ENCODE measurements at regions not wholly inside any gene's neighbourhood (a gene's known extent, or its start where the extent isn't known, plus 50 kb on each side); places are given as distances from the start of the nearest gene placed in this dataset.
"Not testable (repeated sequence)": the region's sequence is repeated elsewhere in the genome, so short reads cannot be mapped to it uniquely, and the experiment has no call there.

DNA sequence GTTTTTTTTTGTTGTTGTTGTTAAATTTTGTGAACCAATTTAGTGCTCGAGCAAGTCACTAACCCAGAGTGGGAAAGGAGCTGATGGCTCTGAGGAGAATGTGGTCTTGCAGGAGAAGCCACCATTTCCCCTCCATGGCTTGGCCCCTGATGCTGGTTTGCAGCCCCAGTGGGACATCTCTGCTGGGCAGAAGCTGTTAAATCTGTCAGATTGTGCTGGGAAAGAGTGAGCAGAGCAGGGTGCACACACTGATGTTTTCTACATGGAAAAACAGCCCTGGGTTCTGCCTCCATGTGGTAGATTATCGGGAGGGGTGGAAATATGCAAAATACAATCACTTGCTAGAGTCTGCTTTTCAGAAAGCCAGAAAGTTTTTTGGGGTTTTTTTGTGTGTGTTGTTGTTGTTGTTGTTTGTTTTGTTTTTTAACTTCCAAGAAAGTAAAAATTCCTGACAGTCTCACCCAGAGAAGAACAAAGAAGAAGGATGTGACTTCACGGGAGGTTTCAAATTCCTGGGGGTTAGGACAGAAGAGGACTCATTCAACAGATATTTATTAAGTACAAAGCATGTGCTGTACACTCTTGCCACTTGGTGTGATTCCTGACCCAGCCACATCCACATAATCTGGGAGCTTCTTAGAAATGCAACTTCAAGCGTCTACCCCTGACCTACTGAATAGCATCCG lies 133.7 kb downstream of the FOXB1 start:
- DNase-seq (ENCODE audit: low read depth) = peak; percentile 29

DNA sequence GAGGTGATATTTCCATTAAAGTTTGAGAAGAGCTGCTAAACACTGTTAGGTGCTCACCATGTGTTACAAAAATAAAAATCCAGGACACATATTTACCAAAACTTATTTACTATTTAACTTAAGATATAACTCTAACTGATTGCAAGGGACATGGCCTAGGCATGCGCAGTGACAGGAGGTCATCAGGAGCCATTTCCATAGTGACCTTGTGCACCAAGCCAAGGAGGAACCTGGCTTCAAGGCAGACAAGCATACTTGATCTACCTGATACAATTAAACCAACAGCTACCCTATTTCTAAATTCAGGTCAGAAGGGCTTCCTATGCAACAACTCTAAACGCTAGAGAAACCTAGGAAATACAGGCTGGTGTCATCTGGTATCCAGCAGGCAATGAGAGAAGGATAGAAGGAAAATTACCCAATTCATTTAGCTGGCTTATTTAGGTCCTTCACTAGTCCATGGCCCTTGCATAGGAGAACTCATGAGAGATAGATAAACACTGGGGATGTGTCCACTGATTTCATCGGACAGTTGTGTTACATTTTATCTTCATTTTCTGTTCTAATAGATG lies 134.4 kb downstream of the FOXB1 start:
- DNase-seq (ENCODE audit: low read depth) = no peak

DNA sequence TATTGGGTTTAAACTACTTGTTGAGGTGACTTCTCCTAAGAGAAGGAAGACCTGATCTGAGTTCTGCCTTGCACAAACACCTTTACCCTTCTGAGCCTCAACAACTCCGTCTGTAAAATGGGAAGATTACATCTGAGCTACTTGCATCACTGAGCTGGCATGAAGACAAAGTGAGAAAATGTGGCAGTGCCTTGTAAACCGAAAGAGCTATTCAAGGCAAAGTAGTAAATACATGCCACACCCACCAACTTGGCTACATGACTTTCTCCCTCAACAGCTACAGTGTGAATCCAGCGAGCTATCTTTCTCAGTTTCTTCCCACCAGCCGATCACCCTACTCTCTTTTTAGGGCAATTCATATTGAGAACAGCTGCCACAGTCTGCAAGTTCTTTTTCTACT lies 148.3 kb downstream of the FOXB1 start:
- no peak for DNase-seq (ENCODE audit: low read depth)

DNA sequence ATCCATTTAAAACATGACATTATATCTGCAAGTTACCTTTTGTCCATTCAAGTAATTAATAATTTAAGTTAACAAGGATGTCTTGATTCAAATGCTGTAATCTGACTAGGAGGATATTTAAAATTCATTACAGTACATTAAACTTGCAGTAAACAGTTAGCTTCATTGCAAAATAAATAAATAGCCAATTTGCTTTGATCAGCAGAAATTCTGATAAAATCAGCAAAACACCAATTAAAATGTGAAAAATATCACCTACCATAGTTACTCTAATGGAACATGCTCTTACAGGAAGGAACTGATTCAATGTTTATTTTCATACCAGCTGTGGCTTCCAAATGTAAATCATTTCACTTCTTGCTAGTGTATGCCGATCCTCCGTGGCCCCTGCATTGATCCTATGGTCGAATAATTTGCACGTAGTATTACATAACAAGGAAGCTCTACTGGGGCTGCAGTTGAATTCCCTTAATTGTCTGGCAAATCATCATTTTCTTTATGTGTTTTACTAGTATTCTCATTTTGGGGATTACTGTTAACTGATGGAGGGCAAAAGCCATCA lies 150.7 kb downstream of the FOXB1 start:
- DNase-seq (ENCODE audit: low read depth) = no peak

DNA sequence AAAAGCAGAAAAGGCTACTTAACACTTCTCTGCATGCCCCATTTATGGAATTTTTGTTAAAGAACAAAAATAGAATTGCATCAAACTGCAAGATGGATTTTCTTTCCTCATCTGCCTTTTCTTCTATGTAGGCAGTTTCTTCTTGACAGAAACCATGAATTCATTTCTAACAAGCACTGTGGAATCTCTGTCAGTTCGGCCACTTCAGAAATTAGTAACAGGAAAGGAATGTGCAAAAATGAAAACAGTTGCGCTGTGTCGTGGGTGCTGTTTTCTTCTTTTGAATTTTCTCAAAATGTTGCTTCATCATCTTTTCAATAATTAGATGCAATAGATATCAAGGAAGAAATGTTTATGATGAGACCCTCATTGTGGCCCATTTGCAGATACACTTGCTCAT lies 151.6 kb downstream of the FOXB1 start:
- DNase-seq (ENCODE audit: low read depth) = peak; percentile 60

DNA sequence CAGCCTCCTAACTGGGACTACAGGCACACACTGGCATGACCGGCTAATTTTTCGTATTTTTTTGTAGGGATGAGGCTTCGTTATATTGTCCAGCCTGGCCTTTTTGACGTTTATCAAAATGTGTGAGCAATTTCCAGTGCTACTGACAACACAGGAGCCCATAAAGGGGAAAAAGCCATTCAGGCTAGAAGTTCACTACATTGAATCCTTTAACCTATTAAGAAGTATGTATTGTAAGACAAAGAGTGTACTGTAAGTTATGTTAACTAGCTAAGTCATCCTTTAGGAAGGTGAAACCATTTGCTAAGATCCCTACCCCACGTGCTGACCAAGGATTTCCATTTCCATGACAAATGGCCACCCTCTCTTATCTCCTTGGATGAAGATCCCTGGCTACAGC lies 156.8 kb downstream of the FOXB1 start:
- no peak for DNase-seq (ENCODE audit: low read depth)

DNA sequence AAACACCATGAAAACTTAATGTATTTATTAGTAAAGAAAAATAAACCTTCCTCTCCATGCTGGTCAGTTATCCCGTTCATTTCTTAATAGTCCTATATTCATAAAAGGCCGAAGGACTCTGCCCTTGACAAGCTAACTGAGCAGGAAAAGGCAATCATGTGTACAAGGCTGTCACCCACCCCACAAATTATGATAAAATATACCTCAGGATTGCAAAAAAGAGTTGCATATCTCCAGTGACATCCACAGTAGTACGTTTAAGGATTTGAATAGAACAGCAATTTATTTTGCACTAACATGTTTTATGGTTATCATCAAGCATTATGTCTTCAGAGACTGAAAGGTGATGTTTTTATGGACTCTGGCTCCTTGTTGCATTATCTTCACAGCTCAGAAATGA lies 157.6 kb downstream of the FOXB1 start:
- no peak for DNase-seq (ENCODE audit: low read depth)

DNA sequence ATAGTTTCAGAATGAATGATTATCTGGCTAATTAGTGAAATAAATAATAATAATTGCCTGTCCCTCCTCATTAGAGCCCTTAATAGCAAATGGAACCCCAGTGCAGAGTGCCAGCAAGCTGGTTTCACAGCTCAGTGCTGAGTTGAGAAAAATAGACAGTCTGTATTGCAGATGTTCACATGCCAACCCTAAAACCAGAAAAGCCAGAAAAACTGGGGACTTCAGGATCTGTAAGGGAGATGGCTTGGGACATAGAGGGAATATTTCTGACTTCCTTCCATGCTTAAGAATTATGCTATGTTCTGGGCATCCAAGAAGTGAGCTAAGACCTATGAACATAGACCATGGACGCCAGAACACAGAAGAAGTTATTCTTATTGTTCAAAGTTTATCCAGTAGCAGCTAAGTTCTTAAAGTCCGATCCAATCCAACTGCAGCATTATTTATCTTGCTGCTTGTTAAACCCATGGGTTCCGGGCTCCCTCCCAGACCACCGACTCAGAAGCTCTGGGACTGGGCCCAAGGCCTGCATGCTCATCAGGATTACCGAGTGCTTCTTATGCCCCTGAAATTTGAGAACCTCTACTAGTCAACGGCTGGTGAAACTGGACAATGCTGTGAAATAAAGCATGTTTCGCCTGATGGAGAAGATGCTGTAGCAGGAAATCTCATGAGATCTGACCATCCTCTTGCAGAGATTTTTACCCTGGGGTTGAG lies 158.3 kb downstream of the FOXB1 start:
- DNase-seq (ENCODE audit: low read depth) = no peak

DNA sequence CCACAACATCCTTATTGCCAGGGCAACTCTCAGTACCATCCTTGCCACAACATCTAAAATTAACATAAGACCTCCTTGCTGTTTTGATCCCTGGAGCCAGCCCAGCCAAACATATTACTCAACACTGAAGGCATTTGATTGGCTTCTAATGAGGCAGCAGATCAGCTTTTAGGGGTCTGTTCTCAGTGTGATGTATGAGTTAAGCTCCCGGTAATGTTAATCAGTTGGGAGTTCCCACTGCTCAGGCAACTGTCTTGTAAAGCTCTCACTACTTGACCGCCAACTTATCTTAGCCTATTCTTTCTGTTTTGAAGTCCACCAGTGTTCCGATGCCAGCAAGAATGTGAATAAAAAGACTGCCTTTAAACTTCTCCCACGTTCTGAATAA lies 158.9 kb downstream of the FOXB1 start:
- no peak for DNase-seq (ENCODE audit: low read depth)

DNA sequence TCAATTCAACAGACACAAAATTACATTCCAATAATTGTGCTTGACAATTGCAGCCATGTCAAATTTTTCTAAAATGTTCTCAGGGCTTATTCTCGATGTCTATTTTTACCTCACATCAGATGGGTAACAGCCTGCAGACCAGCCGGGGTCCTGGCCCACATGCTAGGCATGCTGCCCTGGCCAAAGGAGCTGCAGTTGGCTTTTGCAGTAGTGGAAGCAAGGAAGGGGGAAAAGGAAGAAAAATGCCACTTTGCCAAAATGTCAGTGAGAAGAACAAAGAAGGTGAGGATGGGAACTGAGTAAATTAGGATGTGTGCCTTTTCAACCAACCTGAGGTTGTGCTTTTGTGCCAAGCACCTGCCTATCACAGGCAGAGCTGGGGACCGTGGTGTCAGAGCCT lies 161.0 kb downstream of the FOXB1 start:
- no peak for DNase-seq (ENCODE audit: low read depth)

DNA sequence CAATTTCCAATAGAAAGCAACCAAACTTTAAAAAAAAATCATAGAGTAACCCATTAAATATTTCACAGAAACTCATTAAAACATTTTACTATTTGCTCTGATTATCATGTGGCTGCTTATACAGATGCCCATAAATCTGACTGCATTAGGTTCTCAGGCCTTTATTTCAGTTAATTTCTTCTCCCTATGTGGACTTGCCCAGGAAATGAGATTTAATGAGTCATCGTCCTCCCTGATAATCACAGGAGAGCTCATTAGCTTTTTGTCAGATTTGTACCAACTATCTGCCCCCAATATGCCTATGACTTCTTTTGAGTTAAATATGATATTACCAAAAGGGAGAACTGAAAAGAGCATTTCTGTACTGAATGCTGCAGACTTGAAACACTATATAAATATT lies 168.0 kb downstream of the FOXB1 start:
- no peak for DNase-seq (ENCODE audit: low read depth)

DNA sequence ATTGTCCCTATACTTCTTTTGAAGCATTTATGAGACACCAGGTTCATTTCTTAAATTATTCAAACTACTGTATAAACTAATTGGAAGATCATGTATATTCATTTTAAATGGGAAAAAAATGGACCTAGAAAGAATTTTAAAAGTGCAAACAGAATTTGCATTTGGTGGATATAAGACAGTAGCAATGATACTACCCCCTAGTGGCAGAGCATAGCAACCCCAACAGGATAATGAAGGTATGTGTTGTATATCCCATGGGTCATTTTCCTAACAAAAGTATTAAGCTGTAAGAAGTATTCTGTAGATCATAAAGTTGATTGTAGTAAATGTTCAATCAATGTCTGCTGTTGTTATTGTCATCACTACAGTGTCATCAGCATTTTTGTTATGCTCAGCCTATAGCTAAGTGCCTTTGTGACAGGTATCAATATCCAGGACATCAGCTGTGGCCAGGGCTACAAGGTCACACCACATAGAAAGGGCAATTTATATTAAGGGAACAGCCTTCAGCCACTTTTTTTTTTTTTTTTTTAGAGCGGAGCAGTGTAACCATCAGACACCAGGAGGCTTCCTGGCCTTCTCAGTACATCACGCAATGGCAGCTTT lies 175.8 kb downstream of the FOXB1 start:
- DNase-seq (ENCODE audit: low read depth) = peak; percentile 48

DNA sequence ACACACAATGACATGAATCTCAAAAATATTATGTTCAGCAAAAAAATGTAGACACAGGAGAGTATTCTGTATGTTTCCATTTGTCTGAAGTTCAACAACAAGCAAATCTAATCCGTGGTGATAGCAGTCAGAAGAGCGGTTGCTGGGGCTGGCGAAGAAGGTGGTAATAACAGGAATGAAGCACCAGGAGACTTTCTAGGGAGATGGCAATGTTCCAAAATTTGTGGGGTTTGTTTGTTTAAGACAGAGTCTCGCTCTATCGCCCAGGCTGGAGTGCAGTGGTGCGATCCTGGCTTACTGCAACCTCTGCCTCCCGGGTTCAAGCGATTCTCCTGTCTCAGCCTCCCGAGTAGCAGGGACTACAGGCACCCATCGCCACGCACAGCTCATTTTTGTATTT lies 177.8 kb downstream of the FOXB1 start:
- DNase-seq (ENCODE audit: low read depth) = not testable (repeated sequence)

DNA sequence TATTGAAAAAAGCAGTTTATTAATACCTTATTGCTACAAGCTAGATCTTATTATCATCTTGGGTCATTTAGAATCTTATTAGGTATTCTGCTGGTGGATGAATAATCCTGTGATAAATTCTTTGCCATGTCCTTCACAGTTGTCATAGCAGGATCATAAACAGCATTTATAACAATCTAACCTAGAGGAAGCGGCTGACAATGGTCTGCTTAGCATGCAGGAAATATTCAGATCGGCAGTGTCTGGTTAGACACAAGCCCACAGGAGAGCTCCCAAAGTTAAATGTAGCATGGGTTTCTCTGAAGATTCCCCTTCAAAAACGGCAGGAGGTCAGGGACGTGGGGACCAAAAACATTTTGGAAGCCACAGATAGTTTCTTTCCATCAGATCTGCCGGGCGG lies 179.3 kb downstream of the FOXB1 start:
- no peak for DNase-seq (ENCODE audit: low read depth)

DNA sequence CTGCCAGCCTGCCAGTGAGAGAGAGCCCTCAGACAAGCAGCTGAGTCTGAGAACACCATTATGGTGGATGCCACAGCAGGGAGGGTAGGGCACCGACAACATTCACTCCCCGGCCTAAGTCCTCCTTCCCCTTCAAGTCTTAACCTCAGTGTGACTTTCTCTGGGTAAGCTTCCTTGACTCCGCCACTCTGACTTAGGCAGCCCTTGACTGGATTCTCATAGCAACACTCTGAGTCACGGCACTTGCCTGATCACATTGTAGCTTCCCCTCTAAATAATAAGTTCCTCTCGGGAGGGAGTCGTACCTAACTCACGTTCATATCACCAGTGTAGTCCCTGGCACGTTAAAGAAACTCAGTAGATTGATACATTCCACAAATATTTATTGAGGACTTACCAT lies 180.5 kb downstream of the FOXB1 start:
- DNase-seq (ENCODE audit: low read depth) = no peak

DNA sequence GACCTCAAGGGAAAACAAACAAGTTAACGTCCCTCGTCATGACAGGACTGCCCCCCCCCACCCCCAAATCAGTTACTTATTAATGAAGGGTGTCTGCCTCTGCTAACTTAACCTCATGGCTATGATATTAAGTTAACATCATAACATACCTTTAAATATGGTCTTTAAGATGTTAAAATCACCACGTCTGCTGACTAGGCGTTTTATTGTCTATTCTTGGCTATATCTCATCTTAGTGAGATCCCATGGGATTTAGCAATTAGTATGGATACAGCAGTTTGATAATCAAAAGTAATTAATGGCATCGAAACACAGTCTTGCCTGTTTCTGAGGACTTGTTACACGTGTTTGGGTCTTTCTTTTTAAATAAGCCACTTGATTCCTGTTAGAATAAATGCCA lies 186.9 kb downstream of the FOXB1 start:
- DNase-seq (ENCODE audit: low read depth) = no peak

DNA sequence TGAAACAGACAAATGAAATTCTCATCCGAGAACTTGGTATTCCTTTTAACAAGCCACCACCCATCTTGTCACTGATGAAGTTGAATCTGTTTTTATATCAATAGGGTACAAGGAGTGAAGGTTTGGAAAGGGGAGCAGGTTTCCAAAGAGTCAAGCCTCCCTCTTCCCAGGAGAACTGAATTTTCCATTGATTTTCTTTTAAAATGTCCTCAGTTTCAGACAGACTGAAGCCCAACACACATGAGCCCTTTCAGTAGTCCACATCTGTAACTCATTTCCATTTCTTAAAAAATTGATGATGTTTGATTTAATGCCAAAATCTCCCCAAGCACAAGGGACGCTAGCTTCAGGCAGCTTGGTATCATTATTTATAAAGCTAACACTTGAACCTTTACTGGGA lies 187.7 kb downstream of the FOXB1 start:
- no peak for DNase-seq (ENCODE audit: low read depth)

DNA sequence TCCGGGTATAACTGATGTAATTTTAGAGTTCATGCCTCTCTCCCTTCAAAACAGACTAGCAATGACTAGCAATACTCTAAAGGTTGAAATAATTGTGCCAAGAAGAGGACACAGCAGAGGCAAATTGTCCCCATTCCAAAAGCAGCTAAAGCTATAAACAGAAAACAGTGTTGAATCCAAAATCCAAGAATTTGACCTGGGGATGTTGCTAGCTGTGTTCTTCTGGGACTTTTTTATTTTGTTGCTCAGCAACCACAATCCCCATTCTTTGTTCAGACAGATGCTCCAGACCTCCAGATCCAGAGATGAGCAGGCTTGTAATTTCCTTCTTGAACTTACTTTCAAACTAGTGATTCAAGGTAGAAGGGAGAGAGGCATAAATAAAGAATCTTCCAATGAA lies 191.5 kb downstream of the FOXB1 start:
- no peak for DNase-seq (ENCODE audit: low read depth)

DNA sequence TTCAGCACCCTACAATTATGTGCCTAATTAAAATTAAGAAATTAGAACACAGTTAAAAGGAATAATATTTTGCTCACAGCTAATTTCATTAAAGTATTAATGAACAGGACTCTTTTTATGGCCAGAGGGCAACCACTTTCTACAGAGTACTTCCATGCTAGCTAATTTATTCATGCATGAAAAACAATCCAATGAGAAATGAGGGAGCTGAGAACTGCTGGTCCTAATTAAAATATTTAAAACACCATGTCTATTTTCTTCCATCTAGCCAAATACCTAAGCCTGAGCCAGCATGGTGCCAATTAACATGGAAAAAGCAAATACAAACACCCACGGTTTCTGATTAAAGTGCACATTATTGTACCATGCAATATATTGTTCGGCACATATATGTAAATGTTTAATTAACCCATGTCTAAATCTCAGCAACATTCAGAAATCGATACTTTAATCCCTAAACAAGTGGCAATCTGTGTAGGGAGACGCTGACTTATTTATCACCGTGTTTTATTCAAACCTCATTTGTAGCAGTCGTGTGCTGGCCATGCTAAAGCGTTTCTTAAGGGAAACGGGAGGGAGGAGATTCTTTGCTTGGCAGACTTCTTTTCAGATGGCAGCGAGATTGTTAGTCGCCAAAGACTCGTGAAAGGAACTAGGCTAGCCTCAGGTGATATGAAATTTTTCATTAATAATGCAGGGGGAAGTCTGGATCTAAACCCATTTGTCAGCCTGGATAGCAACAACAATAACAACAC lies 193.5 kb downstream of the ANXA2 start:
- no peak for DNase-seq (ENCODE audit: low read depth)

DNA sequence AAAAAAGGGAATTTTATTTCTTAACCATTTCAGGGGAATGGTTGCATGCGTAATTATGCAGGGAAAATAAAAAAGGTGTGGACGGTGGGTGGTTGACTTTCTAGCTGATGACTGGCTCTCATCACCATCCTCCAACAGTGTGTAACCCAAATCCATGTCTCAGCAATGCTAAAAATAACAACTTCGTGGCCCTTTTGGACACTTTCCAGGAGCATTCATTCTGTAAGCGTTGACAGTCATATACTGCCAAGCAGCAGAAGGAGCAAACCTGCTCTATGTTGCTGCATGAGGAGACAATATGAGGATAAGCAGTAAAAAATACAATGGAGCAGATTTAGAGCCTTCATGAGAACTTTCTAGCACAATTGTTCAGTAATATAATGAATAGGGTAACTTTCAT lies 189.1 kb downstream of the ANXA2 start:
- no peak for DNase-seq (ENCODE audit: low read depth)

DNA sequence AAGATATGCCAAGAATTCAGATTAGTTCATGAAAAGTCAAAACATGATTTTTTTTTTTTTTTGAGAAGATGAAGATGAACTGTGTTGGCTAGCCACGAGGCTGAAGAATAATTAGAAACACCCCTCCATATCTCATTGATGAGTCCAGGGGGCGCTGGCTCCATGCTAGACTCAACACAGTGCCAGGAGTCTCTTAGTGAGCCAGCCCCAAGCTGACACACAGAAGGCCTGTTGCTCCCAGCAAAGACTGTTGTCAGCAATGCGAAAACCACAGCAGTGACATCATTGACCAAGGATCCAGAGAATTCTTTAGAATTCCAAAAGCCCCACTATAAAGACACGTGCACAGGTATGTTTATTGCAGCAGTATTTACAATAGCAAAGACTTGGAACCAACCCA lies 185.2 kb downstream of the ANXA2 start:
- DNase-seq (ENCODE audit: low read depth) = no peak

DNA sequence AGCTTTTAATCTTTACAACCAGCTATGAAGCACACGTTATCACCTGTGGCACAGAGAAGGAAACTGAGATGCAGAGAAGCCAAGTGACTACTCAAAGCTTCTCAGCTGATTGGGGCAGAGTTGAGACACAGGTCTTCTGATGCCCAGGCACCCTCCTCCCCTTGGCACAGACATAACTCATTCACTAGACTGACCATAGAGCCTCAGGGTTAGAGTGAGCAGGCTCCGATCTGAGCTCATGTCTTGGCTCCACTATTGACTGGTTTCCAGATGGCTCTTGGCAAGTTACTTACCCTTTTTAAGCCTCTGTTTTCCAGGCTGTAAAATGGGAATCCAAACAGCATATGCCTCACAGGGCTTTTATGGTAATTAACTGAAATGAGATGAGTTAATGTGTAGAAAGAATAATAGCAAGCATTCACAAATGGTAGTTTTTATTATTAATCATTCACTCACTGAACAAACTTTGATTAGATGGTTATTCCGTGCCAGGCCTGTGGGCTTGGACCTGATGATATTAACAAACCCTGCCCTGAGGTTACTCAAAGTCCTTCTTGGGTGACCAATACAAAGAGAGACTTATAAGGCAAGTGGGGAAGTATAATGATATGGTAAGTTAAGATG lies 184.3 kb downstream of the ANXA2 start:
- no peak for DNase-seq (ENCODE audit: low read depth)

Measured in amniotic epithelial cell (primary cell).